LNCaP clone FGC (cell line): ENCODE measurements at regions not wholly inside any gene's neighbourhood (a gene's known extent, or its start where the extent isn't known, plus 50 kb on each side); places are given as distances from the start of the nearest gene placed in this dataset.

Experiments used
- DNase-seq: peaks from one replicate; pipeline ENCODE4 v3.0.0-alpha.2; 2011; ENCODE audit warnings: low read depth
- H3K4me3 ChIP-seq: 2 replicates; pipeline ENCODE4 v1.5.1; 2011; ENCODE audit warnings: mild to moderate bottlenecking, low read depth, low read length, control low read depth
- CTCF ChIP-seq: IDR thresholded peaks from 2 replicates; pipeline ENCODE4 v1.5.1; 2012; ENCODE audit warnings: mild to moderate bottlenecking; ENCODE audit not compliant: control insufficient read depth, insufficient read depth; ENCODE audit errors: extremely low read depth

- DNase-seq = no peak
- H3K4me3 ChIP-seq = no peak overlapping the region
- TF ChIP-seq CTCF = no peak
These were observed 70.1 kb downstream of the NABP1 start for GRCh38 chr2:191748059-191748461.

GRCh38 chr2:191748528-191749180 is 70.7 kb downstream of the NABP1 start:
- H3K4me3 ChIP-seq = no peak overlapping the region
- no peak for TF ChIP-seq CTCF
- DNase-seq = no peak

- no peak for TF ChIP-seq CTCF
- DNase-seq = no peak
- no peak overlapping the region for H3K4me3 ChIP-seq
These were observed 71.2 kb downstream of the NABP1 start for GRCh38 chr2:191749181-191749540.

- DNase-seq = peak; percentile 69
- H3K4me3 ChIP-seq = no peak overlapping the region
- TF ChIP-seq CTCF = no peak
These were observed 76.2 kb downstream of the NABP1 start for GRCh38 chr2:191754103-191754502.

- DNase-seq = no peak
- H3K4me3 ChIP-seq = no peak overlapping the region
- no peak for TF ChIP-seq CTCF
These were observed 78.8 kb downstream of the NABP1 start for GRCh38 chr2:191756761-191757160.

- no peak for DNase-seq
- H3K4me3 ChIP-seq = no peak overlapping the region
- TF ChIP-seq CTCF = no peak
These were observed 79.3 kb downstream of the NABP1 start for GRCh38 chr2:191757208-191757607.

GRCh38 chr2:191758518-191759507 is 80.9 kb downstream of the NABP1 start:
- H3K4me3 ChIP-seq = no peak overlapping the region
- DNase-seq = peak; percentile 35

More at GRCh38 chr2:191758518-191759507, 80.9 kb downstream of the NABP1 start:
- TF ChIP-seq CTCF = peak; percentile 72
